AG04450 (cell line): ENCODE measurements at regions not wholly inside any gene's neighbourhood (a gene's known extent, or its start where the extent isn't known, plus 50 kb on each side); places are given as distances from the start of the nearest gene placed in this dataset.

ENCODE experiments used
- CTCF ChIA-PET: fragments of 300-600, 350-600 bp; formaldehyde crosslinking; extraction: SDS; loops from one replicate; lab custom pipeline; 2022; ENCODE audit warnings: antibody characterized with exemption, inconsistent platforms; lab: Charles Lee
- POLR2A ChIA-PET: fragments of 350-600 bp; formaldehyde crosslinking; extraction: SDS; loops from one replicate; lab custom pipeline; 2021; ENCODE audit warnings: antibody characterized with exemption, inconsistent platforms; lab: Yijun Ruan, JAX
- DNase-seq: peaks from one replicate; pipeline ENCODE4 v3.0.0-alpha.2; 2011; ENCODE audit warnings: low read depth, low spot score
- H3K27ac ChIP-seq: one replicate; pipeline ENCODE4 v1.5.1; 2012; ENCODE audit warnings: low read depth, low read length, control low read depth
- H3K27me3 ChIP-seq: one replicate; pipeline ENCODE4 v1.6.0; 2012; ENCODE audit warnings: low read length; ENCODE audit not compliant: control insufficient read depth, insufficient read depth
- H3K4me3 ChIP-seq: 2 replicates; pipeline ENCODE4 v1.5.1; 2011; ENCODE audit warnings: mild to moderate bottlenecking, low read depth, low read length, control low read depth
- H3K9me3 ChIP-seq: 2 replicates; pipeline ENCODE4 v1.5.1; 2012; ENCODE audit warnings: low read length; ENCODE audit not compliant: control insufficient read depth, insufficient read depth
- TF ChIP-seq, protein P1 (sequence below): IDR thresholded peaks from 2 replicates; pipeline ENCODE4 v1.5.1; 2011; ENCODE audit warnings: low read depth, low read length, control low read depth, inconsistent platforms

DNA sequence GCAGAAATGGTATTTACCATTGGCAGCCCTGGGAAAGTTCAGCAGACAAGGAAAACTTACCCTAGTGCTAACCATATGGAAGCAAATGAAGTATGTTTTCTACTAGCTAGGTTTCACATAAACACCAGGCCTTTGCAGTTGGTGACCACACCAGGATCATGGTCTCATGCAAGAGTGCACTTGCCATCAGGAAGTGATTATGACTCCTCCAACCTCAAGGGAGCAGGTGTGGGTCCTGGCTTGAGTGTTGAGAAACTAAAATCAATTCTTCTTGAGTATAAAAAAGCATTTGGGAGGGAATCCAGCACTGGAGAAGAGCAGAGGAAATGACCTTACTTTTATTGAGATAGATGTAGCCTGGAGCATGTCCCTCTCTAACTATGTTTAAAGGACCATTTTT lies 56.8 kb upstream of the SPAG16 start:
- TF ChIP-seq, protein P1, sequence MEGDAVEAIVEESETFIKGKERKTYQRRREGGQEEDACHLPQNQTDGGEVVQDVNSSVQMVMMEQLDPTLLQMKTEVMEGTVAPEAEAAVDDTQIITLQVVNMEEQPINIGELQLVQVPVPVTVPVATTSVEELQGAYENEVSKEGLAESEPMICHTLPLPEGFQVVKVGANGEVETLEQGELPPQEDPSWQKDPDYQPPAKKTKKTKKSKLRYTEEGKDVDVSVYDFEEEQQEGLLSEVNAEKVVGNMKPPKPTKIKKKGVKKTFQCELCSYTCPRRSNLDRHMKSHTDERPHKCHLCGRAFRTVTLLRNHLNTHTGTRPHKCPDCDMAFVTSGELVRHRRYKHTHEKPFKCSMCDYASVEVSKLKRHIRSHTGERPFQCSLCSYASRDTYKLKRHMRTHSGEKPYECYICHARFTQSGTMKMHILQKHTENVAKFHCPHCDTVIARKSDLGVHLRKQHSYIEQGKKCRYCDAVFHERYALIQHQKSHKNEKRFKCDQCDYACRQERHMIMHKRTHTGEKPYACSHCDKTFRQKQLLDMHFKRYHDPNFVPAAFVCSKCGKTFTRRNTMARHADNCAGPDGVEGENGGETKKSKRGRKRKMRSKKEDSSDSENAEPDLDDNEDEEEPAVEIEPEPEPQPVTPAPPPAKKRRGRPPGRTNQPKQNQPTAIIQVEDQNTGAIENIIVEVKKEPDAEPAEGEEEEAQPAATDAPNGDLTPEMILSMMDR = no peak
- Histone ChIP-seq H3K4me3 (no peak overlapping the region), H3K27ac (no peak overlapping the region), H3K9me3 (no peaks in the 10 kb centered on the region), H3K27me3 (no peaks in the 10 kb centered on the region)
- POLR2A ChIA-PET = no interaction called here
- no peak for DNase-seq
- CTCF ChIA-PET = interaction anchor here (0.6 to 1.0 kb wide), 2 partner anchors 65 to 541 kb away, joined by 3 to 6 read pairs; no protein-coding TSS in a partner anchor

DNA sequence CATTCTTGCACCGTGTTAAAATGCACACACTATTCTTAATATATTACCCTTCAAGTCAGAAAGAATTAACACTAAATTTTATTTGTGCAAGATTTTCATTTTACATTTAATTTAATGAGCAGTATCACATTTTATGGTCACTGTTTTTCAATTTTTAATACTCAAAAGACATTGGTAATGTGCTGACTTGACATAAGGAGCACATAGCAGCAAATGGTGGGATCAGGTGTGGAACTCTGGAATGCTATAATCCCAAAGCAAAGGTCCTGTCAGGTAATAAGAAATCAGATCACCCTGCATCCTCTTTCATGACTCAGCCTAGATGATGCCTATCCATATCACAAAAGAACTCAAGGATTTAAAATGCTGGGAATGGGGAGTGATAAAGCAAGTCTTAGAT lies 55.6 kb upstream of the SPAG16 start:
- H3K4me3 ChIP-seq = no peak overlapping the region
- CTCF ChIA-PET = interaction anchor here (1.0 kb wide), 1 partner anchor 542 kb away, joined by 3 read pairs; no protein-coding TSS in a partner anchor
- H3K27ac ChIP-seq = no peak overlapping the region
- POLR2A ChIA-PET = no interaction called here
- TF ChIP-seq, protein P1 = no peak
- no peaks in the 10 kb centered on the region for H3K27me3 ChIP-seq
- no peaks in the 10 kb centered on the region for H3K9me3 ChIP-seq
- no peak for DNase-seq

DNA sequence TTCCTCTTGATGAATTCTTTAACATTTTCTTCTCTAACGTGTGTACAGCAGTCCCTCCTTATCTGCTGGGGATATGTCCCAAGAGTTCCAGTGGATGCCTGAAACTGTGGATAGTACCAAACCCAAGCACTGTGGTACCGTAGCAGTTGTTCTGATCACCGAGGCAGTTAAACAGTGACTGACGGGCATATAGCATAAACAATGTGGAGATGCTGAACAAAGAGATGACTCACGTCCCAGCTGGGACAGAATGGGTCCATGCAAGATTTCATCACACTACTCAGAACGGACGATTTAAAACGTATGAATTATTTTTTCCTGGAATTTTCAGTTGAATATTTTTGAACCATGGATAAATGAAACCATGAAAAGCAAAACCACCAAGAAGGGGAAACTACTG lies 54.5 kb upstream of the SPAG16 start:
- H3K27me3 ChIP-seq = no peaks in the 10 kb centered on the region
- no peak overlapping the region; the same call in 1 of the 2 replicates for H3K4me3 ChIP-seq
- H3K9me3 ChIP-seq = no peaks in the 10 kb centered on the region
- POLR2A ChIA-PET = interaction anchor here (0.7 to 1.2 kb wide), 2 partner anchors 78 to 1007 kb away, joined by 3 to 4 read pairs; partner anchors contain the start of gene IKZF2
- H3K27ac ChIP-seq = no peak overlapping the region
- TF ChIP-seq, protein P1 = no peak
- CTCF ChIA-PET = no interaction called here
- DNase-seq = peak; percentile 65

DNA sequence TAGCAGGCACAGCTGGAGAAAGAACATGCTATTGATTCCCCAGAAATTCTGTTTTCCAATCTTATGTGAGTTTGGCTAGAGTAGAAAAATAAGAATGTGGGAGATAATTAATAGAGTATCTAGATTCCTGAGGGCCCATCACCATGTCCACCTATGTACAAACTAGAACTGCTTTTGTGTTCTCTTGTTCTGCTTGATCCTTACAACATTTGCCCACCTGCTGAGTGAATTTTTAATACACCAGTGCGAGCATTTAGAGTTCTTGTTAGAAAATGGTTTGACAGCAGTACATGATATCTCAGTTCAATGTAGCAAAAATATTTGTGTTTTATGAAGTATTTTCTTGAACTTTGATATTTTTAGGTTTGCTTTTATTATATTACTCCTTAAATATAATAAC lies 52.3 kb upstream of the SPAG16 start:
- H3K27ac ChIP-seq = no peak overlapping the region
- H3K9me3 ChIP-seq = no peaks in the 10 kb centered on the region
- H3K4me3 ChIP-seq = no peak overlapping the region
- TF ChIP-seq, protein P1 = no peak
- CTCF ChIA-PET = interaction anchor here (1.2 kb wide), 1 partner anchor 545 kb away, joined by 3 read pairs; no protein-coding TSS in a partner anchor
- DNase-seq = no peak
- no peaks in the 10 kb centered on the region for H3K27me3 ChIP-seq
- POLR2A ChIA-PET = no interaction called here

DNA sequence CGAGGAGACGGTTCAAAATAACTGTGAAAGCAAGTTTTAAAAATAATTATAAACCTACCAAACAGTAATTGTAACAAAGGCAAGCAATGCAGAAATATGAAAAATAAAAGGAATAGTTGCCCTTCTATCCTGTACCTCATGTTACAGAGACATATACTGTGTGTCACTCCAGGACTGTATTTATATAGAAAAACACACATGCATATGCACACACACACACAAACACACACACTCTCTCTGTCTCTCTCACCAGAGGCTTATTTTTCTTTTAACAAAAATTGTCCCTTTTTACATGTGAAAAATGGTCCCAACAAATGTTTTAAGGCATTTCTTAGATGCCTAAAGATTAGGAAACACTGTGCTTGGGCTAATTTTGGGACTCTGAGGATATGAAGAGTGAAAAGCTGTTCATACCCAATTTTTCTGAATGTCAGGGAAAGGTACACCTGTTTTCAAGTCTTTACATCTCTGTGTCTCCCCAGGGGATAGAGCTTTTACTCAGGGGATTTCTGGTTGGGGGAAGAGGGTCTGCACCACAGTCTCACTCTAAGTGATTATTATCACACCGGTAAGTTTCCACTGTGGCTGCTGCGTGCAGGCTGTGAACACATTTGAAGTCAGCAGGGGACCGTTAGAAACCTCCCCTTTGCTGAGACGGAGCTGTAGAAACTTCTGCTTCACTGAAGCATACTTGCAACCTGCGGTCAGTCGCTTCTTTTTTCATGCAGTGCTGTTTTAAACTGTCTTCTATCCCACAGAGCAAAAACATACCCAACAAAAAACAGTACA lies 51.4 kb upstream of the SPAG16 start:
- Histone ChIP-seq H3K9me3 (no peaks in the 10 kb centered on the region), H3K4me3 (no peak overlapping the region), H3K27me3 (no peaks in the 10 kb centered on the region), H3K27ac (no peak overlapping the region)
- POLR2A ChIA-PET = no interaction called here
- CTCF ChIA-PET = interaction anchor here (0.6 kb wide), 1 partner anchor 43 kb away, joined by 3 read pairs; no protein-coding TSS in a partner anchor
- no peak for DNase-seq
- TF ChIP-seq, protein P1 = no peak
